BJ (cell line): ENCODE measurements at regions not wholly inside any gene's neighbourhood (a gene's known extent, or its start where the extent isn't known, plus 50 kb on each side); places are given as distances from the start of the nearest gene placed in this dataset.

Experiments used
- CTCF ChIA-PET: fragments of 350-600 bp; formaldehyde crosslinking; extraction: SDS; loops from one replicate; lab custom pipeline; 2021; ENCODE audit warnings: antibody characterized with exemption, inconsistent platforms; lab: Yijun Ruan, JAX
- POLR2A ChIA-PET: fragments of 300-600 bp; sonication (Branson Sonifier 250); formaldehyde crosslinking; extraction: SDS; loops from one replicate; lab custom pipeline; 2021; ENCODE audit warnings: antibody characterized with exemption; lab: Charles Lee
- DNase-seq: peaks from one replicate; pipeline ENCODE4 v3.0.0-alpha.2; 2011; ENCODE audit warnings: low read depth
- H3K27me3 ChIP-seq: 2 replicates; pipeline ENCODE4 v1.6.0; 2011; ENCODE audit warnings: low read length; ENCODE audit not compliant: control insufficient read depth, insufficient read depth
- H3K36me3 ChIP-seq: 2 replicates; pipeline ENCODE4 v1.5.1; 2011; ENCODE audit warnings: low read length; ENCODE audit not compliant: control insufficient read depth, insufficient read depth
- H3K4me3 ChIP-seq: 2 replicates; pipeline ENCODE4 v1.5.1; 2011; ENCODE audit warnings: low read depth, mild to moderate bottlenecking, control low read depth, low read length
- TF ChIP-seq, protein P1 (sequence below): IDR thresholded peaks from 2 replicates; pipeline ENCODE4 v1.5.1; 2011; ENCODE audit warnings: low read depth, mild to moderate bottlenecking, control low read depth, inconsistent platforms, low read length, moderate library complexity; ENCODE audit not compliant: insufficient read depth

DNA sequence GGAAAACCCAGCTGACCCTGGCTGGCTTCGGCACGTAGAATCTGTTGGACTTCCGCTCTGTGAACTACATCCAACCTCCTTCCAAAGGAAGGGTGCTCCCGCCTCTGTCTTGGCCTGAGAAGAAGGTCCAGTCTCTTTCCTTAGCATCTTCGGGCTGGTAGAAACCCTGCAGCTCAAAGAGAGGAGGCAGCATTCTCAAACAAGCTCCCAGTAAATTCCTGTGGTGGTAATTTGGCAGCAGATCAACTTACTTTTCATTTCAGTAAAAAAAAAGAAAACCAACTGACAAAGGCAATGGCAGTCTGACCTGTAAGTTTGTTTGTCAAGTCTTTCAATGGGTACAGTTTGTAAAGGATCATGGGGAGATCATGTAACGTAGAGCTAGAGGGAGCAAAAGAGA, 176.7 kb downstream of the MED10 start:
- TF ChIP-seq, protein P1, sequence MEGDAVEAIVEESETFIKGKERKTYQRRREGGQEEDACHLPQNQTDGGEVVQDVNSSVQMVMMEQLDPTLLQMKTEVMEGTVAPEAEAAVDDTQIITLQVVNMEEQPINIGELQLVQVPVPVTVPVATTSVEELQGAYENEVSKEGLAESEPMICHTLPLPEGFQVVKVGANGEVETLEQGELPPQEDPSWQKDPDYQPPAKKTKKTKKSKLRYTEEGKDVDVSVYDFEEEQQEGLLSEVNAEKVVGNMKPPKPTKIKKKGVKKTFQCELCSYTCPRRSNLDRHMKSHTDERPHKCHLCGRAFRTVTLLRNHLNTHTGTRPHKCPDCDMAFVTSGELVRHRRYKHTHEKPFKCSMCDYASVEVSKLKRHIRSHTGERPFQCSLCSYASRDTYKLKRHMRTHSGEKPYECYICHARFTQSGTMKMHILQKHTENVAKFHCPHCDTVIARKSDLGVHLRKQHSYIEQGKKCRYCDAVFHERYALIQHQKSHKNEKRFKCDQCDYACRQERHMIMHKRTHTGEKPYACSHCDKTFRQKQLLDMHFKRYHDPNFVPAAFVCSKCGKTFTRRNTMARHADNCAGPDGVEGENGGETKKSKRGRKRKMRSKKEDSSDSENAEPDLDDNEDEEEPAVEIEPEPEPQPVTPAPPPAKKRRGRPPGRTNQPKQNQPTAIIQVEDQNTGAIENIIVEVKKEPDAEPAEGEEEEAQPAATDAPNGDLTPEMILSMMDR, result no peak
- ChIA-PET POLR2A (interaction anchor here (0.5 kb wide), 1 partner anchor 66 kb away, joined by 3 read pairs; no protein-coding TSS in a partner anchor), CTCF (no interaction called here)
- no peaks in the 10 kb centered on the region for H3K27me3 ChIP-seq
- H3K36me3 ChIP-seq, result no peaks in the 10 kb centered on the region
- no peak overlapping the region for H3K4me3 ChIP-seq
- no peak for DNase-seq

DNA sequence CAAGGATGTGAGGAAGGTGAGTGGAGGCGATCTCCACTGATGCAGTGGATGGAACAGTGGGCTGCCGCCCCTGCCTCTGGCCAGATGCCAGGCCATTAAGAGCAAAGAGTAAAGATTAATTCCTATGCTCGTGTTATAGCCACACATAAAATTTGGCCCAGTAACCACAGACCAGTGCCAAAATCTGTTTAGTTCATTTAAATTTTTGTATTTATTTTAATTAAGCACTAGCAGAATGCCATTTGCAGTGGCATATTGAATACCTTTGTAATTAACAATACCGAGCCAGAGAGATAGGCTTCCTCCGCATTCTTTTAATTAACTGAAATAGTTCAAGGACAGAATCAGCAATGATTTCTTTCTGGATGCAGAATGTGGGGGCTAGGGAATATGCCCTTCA, 179.8 kb downstream of the MED10 start:
- CTCF ChIA-PET, result no interaction called here
- Histone ChIP-seq H3K36me3 (no peaks in the 10 kb centered on the region), H3K4me3 (no peak overlapping the region), H3K27me3 (no peaks in the 10 kb centered on the region)
- no peak for DNase-seq
- POLR2A ChIA-PET, result no interaction called here
- TF ChIP-seq, protein P1, result no peak

DNA sequence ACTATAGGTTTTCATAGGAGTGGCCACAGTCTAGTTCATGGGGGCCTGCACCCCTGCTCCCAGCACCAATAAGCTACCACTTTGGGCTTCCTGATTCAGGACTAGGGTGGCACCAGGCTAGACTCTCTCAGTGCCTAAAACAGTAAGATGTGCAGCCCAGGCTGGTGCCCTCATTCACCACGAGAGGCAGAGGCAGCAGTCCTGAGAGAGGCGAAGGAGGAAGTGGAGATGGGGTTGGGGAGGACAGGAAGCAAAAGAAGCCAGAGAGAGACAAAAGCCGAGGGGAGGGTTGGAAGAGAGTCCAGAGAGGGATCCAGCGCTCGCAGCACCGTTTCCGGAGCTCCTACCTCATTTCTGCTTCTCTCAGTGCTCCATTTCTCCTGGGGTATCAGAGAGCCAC, 180.9 kb downstream of the MED10 start:
- H3K27me3 ChIP-seq, result no peaks in the 10 kb centered on the region
- CTCF ChIA-PET, result no interaction called here
- POLR2A ChIA-PET, result no interaction called here
- H3K4me3 ChIP-seq, result no peak overlapping the region
- no peak for DNase-seq
- TF ChIP-seq, protein P1, result no peak
- no peaks in the 10 kb centered on the region for H3K36me3 ChIP-seq

DNA sequence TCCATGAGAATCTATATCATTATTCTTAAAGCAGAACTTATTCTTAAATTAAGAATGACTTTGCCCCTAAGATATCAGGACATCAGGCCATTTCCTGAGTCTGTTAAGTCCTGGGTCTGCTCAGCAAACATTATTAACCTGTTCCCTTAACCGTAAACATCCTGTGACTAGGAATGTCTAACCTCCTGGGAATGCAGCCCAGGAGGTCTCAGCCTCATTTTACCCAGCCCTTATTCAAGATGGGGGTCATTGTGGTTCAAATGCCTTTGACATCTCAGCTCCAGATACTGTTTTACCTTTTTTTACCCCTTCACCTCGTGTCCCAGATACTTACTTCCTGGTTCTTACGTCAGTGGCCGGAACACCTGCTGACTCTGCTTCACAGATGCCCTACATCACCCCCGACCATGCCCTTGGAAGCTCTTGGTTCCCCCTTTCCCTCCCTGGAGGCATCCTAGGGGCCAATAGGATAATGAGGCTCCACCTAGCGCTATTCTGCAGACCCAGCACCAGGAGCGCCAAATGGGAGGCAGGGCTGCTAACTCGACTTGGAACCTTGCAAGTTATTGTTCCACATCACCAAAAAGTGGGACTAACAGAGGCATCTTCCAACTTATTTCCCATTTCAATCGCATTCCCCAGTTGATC, 182.5 kb downstream of the MED10 start:
- TF ChIP-seq, protein P1, result no peak
- Histone ChIP-seq H3K4me3 (no peak overlapping the region), H3K27me3 (no peaks in the 10 kb centered on the region), H3K36me3 (no peaks in the 10 kb centered on the region)
- DNase-seq, result no peak
- POLR2A ChIA-PET, result no interaction called here
- CTCF ChIA-PET, result no interaction called here

DNA sequence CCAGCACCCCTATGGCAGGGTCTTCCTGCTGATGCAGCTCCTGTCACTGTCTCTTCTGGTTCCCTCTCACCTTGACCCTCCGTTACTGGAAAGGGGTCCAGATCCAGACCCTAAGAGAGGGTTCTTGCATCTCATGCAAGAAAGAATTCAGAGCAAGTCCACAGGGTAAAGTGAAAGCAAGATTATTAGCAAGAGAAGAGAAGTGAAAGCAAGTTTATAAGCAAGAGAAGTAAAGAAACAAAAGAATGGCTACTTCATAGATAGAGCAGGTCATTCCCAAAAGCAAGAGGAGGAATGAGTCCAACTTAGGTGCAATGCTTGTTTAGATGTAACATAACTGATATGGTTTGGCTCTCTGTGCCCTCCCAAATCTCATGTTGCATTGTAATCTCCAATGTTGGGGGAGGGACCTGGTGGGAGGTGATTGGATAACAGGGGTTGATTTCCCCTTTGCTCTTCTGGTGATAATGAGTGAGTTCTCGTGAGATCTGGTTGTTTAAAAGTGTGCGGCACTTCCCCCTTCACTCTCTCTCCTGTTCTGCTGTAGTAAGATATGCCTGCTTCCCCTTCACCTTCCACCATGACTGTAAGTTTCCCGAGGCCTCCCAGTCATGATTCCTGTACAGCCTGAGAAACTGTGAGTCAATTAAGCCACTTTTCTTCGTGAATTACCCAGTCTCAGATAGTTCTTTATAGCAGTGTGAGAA, 183.3 kb downstream of the MED10 start:
- ChIA-PET POLR2A (no interaction called here), CTCF (no interaction called here)
- no peak for DNase-seq
- H3K36me3 ChIP-seq, result no peaks in the 10 kb centered on the region
- no peak overlapping the region for H3K4me3 ChIP-seq
- H3K27me3 ChIP-seq, result no peaks in the 10 kb centered on the region
- TF ChIP-seq, protein P1, result no peak
